ENCODE measurements at regions not wholly inside any gene's neighbourhood (a gene's known extent, or its start where the extent isn't known, plus 50 kb on each side); places are given as distances from the start of the nearest gene placed in this dataset.

DNA sequence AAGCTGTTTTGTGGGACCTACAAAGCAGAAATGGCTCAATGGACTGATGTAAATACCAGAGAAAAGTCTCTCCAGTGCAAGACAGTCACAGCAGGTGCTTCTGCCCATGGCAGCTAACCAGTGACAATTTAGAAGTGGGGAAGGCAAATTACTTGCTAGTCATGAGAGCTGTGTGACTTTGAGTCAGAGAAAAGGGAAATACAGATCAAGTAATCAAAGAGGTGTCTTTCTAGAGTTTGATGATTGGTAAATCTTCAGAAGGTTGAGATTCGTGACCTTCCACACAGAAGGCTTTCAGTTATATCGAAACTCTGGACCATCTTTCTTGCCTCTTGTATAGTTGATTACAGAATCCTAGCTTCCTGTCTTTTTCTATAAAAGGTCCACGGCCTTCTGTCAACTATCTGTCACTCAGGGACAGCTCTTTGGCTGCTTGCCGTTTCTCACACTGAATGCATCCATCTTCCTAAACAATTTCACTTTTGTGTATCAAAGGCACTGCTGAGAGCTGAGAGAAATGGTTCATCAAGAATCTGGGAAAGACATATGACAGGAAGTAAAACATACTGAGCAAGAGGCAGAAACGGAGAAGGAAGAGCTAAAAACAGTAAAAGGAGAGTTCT is 993.9 kb upstream of the ACO1 start:
- no peak for TF ChIP-seq POLR2AphosphoS5 (IDR thresholded peaks at IDR 0.05; ENCODE audit: low read depth, low read length)
- TF ChIP-seq YY1 (IDR thresholded peaks at IDR 0.05; ENCODE audit: extremely low read depth, insufficient replicate concordance, low read depth, low read length), result no peak
- no peak for TF ChIP-seq EZH2 (IDR thresholded peaks at IDR 0.05)
- TF ChIP-seq, protein P1, sequence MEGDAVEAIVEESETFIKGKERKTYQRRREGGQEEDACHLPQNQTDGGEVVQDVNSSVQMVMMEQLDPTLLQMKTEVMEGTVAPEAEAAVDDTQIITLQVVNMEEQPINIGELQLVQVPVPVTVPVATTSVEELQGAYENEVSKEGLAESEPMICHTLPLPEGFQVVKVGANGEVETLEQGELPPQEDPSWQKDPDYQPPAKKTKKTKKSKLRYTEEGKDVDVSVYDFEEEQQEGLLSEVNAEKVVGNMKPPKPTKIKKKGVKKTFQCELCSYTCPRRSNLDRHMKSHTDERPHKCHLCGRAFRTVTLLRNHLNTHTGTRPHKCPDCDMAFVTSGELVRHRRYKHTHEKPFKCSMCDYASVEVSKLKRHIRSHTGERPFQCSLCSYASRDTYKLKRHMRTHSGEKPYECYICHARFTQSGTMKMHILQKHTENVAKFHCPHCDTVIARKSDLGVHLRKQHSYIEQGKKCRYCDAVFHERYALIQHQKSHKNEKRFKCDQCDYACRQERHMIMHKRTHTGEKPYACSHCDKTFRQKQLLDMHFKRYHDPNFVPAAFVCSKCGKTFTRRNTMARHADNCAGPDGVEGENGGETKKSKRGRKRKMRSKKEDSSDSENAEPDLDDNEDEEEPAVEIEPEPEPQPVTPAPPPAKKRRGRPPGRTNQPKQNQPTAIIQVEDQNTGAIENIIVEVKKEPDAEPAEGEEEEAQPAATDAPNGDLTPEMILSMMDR (IDR thresholded peaks at IDR 0.05 in 2 of 3, conservative IDR thresholded peaks at IDR 0.05 in 1 of 3; ENCODE audit: borderline replicate concordance in 1 of 3, insufficient read depth in 1 of 3, low read depth in 2 of 3, low read length in 2 of 3), result no peak
- TF ChIP-seq SRF (IDR thresholded peaks at IDR 0.05; ENCODE audit: low read depth), result no peak
- no peak for TF ChIP-seq ZBTB33 (IDR thresholded peaks at IDR 0.05; ENCODE audit: extremely low read depth, insufficient replicate concordance, low read length)
- no peak for TF ChIP-seq EZH2phosphoT487 (IDR thresholded peaks at IDR 0.05; ENCODE audit: borderline replicate concordance)
- no peak for TF ChIP-seq RAD21 (IDR thresholded peaks at IDR 0.05; ENCODE audit: low read depth)
- TF ChIP-seq REST (IDR thresholded peaks at IDR 0.05; ENCODE audit: low read depth), result no peak
- no peak for TF ChIP-seq MAX (IDR thresholded peaks at IDR 0.05)
